ENCODE measurements at regions not wholly inside any gene's neighbourhood (a gene's known extent, or its start where the extent isn't known, plus 50 kb on each side); places are given as distances from the start of the nearest gene placed in this dataset.
"Not testable (repeated sequence)": the region's sequence is repeated elsewhere in the genome, so short reads cannot be mapped to it uniquely, and the experiment has no call there.

DNA sequence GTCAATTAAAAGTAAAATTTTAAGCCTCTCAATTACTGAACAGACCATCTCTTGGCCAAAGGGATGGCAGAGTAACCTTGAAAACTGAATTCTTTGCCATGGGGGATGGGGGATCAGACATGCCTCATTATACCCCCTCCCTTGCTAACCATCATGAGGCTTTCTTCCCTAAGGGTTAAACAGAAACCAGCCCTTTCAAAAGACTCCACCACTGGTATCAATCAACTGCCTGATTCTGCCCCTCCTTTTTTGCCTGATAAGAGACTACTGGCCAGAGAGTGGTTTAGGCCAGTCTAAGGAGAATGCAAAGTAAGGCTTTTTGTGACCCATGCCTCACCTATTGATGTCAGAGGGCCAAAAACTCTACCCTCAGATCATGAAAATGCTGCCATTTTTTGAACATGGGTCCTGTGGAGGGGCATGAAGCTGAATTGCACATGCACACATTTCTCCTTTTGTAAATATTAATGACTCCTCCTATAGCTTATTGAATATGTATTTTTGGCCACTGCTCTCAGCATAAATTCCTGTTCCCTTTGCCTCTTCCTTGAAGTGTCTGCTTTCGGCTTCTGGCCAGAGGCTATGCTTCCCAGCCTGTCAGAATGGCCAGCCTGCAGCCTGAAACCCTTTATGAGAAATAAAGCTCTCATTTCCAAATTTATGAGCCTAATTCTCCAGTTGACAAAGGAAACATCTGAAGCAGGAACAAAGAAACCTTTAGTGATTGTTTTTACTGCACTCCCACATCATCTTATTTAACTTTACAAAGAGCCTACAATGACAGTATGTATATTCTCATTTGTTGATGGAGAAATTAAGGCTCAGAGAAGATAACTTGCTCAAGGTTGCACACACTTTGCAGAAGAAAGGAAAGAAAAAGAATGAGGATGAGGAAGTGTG is 270.7 kb upstream of the CELF4 start:
- DNase-seq (ENCODE audit: low read depth), result no peak

DNA sequence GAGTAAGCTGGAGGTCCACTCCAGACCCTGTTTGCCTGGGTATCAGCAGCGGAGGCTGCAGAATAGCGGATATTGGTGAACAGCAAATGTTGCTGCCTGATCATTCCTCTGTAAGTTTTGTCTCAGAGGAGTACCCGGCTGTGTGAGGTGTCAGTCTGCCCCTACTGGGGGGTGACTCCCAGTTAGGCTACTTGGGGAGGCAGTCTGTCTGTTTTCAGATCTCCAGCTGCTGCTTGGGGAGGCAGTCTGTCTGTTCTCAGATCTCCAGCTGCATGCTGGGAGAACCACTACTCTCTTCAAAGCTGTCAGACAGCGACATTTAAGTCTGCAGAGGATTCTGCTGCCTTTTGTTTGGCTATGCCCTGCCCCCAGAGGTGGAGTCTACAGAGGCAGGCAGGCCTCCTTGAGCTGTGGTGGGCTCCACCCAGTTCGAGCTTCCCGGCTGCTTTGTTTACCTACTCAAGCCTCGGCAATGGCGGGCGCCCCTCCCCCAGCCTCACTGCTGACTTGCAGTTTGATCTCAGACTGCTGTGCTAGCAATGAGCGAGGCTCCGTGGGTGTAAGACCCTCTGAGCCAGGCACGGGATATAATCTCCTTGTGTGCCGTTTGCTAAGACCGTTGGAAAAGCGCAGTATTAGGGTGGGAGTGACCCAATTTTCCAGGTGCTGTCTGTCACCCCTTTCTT is 266.6 kb upstream of the CELF4 start:
- DNase-seq (ENCODE audit: low read depth), result not testable (repeated sequence)

DNA sequence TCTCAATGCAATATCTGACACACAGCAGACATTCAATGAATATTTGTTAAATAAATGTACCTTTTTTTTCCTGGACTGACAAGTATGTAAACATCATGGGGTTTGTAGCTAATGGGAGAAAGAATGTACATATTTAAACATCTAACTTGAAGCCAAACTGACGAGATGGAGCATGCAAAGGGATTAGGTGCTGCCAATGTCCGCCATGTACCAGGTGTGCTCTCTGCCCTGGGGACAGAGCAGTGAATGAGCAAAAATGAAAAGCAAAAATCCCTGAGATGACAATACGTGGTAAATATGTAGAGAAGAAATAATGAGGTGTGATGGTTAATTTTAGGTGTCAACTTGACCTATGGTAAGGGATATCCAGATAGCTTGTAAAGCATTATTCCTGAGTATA is 247.4 kb upstream of the CELF4 start:
- DNase-seq (ENCODE audit: low read depth), result no peak

DNA sequence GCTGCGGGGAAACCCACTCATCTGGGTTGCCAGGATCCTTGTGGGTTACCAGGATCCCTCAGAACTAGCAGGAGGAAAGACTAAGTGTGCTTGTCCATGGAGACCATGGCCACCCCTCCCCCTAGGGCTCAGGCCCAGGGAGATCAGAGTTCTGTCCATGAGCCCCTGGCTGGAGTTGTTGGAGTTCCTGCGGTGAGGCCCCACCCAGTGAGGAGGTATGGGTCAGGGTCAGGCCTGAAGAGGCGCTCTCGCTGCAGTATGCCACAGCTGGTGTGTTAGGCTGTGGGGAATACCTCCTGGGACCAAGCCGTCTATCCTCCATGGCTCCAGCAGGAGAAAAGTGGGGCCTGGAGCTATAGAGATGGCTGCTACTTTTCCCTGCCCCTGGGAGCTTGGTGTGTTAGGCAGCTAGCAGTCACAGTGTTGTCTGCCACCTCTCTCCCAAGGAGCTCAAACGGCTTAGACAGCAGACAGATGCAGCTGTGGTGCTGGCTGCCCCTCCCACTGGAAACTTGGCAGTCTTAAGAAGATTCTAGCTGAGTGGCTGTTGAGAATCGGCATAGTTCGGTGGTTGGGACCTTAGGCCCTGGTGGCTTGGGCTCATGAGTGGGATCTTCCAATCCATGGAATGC is 240.3 kb upstream of the CELF4 start:
- DNase-seq (ENCODE audit: low read depth), result no peak

DNA sequence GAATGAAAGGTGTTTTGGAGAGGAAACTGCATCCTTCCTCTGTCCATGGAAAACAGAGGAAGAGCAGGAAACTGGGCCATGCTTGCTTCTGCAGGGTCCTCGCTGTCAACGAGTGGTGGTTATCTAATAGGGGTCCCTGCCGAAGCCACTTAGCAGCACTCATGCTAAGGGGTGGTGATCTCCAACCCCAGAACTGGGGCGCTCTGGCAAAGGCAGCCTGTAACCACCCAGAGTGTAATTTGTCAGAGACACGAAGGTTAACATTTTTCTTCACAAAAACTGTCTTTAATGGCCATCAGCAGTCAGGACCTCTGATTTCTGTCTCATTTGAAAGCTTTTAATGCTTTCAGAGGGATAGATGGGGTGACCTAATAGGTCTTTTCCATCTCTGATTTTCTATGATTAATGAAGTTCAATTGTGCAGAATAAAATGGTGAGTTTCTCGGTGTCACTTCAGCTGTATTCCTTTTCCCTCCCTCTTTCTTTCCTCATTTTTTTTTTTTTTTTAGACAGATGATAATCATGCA is 231.3 kb upstream of the CELF4 start:
- DNase-seq (ENCODE audit: low read depth), result no peak

DNA sequence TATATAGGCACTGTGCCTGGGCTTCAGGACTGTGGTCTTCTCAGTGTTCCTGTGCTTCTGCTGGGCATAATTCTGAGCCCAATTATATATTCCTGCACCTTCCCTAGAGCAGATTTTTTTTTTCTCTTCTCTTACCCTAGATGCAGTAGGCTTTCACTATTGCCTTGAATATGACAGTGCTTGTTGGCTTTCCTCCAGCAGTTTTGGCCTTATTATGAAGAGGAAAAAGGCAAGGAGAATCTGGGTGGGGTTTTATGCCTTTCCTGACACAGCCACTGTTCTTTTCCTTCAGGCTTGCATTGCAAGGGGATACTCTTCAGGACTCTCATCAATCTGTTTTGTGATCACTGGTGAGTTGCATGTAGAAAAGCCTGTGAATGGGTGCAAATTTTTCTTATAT is 221.9 kb upstream of the CELF4 start:
- DNase-seq (ENCODE audit: low read depth), result no peak

DNA sequence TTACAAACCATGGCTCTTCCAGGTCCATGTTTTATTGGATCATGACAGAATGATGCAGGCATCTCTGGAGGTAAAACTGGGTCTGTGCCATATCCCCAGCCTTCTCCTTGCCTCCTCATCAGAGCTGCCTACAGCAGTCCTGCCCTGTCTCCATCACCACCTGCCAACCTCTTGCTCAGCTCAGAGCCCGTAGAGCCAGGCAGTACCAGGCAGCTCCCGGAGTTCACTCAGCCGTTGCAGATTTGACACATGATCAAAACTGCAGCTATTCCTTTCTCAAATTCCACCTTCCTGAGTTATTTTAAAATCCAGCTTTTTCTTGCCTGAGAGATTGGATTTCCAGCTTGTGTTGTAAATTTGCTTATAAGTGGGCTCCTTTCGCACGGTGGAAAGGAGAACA is 218.2 kb upstream of the CELF4 start:
- DNase-seq (ENCODE audit: low read depth), result no peak

DNA sequence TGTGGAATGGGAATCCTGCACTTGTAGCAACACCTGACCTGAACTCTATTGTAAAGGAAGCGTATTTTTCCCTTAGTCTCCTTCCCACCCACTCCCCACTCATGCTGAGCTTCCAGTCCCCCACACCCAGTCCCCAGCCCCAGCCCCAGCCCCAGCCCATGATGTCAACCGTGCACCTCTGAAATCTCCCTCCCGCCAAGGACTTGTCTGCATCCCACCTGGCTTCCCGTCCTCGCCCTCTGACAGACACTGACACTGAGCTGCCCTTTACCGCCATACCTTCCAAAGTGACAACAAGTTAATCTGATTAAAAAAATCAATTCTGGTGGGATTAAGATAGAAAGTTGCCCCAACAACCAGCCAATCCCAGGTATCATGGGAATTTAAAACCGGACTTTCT is 213.6 kb upstream of the CELF4 start:
- no peak for DNase-seq (ENCODE audit: low read depth)

DNA sequence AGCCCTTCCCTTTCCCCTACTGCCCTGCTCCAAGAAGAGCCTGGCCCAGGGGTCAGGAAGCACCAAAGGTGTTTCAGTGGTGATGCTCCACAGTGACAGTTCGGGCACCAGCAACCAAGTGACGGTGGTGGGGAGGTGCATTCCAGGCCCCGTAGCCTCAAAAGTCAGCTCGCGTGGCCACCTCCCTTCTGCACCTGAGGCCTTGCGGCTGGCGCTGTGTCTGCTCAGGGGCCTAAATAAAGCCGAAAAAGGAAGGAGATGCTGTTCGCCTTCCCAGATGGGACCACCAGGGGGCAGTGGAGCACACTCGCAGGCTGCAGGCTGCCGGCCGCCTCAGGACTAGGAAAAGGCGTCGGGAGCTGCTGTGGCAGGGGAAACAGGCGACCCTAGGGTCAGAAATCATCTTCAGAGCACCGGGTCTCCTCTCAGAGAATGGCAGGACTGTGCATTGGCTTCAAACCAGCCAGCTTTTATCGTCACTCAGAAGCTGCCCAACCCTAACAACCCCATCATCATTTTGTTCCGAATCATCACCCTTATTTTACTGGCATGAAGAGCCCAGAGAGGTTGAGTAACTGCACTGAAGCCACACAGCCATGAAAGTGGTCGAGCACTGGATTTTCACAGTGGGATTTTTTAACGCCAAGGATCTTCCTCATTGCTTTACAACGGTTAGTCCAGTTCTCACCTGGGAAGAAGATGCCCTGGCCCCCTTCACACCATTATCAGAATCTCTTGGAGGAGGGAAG is 213.0 kb upstream of the CELF4 start:
- no peak for DNase-seq (ENCODE audit: low read depth)

DNA sequence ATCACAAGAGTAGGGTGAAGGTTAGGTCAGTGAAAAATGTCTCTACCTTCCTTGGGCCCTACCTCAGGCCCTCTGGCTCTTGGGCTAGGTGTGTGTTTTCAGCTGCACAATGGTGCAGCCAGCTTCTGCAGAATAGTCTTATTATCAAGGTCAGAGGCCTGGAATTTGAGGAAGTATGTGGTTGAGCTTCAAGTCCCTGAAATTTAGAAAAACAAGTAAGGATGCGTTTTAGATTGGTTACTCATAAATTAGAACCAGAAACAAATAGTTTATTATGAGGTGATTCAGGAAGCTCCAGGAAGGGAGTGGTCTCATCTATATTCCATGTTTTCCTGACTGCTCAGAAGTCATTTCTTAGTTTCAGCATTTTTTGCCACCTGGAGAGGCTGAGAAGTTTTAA is 204.2 kb upstream of the CELF4 start:
- DNase-seq (ENCODE audit: low read depth), result no peak

DNA sequence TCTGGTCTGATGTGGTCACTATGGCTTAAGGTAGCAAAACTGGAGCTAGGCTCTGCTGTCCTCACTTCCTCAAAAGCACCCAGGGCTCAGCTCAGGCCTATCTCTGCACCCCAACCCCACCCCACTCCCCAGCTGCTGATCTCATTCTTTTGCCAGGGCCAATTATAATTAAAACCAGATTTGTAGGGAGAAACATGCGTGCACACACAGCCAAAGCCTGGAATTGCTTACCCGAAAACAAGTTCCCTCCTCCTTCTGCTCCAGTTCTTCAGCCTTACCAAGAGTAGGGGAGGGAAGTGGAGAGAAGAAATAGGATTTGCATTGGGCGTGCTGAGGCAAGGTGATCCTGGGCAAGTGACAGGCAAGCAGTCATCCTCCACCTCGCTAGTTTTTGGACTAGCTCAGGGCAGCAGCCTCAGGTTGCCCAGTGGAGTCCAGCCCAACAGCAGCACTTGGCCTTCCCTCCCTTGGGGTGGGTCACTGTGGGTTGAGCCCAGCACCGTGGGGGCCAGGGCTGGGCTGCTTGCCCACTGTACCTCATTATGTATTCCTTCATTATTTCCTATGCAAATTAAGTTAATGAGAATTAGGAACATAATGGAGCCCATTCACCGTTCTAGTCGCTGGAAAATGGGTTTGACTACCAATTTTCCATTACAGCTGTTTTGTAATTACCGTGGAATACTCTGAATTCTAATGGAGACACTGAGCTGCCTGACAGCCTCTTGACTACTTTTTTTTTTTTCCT is 199.1 kb upstream of the CELF4 start:
- no peak for DNase-seq (ENCODE audit: low read depth)

DNA sequence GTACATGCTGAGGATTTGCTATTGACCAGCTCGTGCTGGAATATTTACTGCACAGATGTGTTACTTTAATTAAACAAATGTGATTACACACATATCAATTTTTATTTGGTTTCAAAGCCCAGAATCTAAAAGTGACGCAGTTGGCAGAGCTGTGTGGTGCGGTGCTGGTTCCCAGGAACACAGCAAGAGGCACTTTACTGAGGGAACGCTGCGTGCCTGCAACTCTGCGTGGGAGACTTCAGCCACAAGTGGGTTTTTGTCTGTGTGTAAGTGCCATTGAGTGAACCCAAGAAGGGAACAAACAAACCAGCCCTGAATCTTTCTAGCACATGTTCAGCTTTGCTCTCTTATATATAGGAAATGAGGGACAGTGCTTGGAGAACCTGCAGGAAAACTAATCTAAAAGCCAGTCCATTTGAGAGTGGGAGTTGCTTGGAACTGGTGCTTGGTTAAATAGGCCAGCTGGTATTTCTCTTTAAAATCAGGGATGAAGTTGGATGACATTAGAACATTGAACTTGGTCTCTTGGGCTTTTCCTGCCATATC is 196.6 kb upstream of the CELF4 start:
- no peak for DNase-seq (ENCODE audit: low read depth)

DNA sequence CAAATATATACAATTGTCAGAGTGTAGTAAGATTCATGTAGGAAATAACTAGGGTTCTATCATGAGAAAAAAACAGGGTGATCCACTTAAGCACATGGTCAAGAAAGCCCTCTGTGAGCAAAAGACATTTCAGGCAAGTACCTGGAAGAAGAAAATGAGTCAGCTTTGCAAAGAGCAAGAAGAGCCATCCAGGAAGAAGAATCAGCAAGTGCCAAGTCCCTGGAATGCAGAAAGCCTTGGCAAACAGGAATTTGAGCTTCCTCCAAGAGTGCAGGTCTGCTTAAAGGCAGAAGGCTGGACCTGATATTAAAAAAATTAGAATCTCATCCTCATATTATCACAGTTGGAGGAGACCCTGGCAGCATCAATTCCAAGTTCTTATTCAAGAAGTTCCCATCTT is 188.5 kb upstream of the CELF4 start:
- DNase-seq (ENCODE audit: low read depth), result no peak

DNA sequence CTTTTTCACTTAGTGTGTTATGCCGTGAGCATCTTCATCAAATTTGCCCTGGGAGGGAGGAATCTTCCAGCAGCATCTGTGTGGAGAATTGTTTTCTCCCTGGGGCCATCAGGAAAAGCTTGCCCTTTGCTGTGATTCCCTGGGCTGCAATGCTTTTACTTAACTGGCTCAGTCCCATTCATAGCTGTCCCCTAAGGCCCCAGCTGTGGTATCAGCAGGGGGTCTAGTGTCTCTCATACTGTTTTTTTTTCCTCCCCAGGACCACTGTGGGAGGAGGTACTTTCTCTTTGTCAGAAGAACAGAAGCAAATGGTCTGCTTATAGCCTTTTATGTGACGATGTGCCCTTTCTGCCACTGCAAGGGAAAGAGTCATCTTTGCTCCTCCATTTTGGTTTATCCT is 176.8 kb upstream of the CELF4 start:
- DNase-seq (ENCODE audit: low read depth), result no peak

DNA sequence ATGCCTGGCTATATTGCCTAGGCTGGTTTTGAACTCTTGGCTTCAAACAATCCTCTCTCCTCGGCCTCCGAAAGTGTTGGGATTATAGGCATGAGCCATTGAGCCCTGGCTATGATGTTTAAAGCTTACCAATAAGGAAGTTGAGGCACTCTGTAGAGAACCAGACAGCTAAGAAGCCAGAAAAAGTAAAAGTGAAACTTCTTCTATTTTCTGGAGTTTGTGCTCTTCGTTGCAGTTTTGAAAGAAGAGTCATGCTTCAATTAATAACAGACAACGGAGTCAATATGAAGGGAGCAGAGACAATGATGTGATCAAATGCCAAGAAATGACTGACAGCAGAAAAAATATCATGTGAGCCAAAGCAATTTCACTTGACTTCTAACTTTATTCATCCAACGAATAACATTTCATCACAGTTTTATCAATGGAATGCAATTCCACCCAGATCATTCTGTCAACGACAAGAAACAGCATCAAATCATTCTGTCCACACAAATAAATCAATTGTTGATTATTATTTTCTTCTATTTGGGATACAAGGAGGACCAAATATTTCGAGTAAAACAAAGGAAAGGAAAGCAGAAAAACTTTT is 175.5 kb upstream of the CELF4 start:
- no peak for DNase-seq (ENCODE audit: low read depth)

DNA sequence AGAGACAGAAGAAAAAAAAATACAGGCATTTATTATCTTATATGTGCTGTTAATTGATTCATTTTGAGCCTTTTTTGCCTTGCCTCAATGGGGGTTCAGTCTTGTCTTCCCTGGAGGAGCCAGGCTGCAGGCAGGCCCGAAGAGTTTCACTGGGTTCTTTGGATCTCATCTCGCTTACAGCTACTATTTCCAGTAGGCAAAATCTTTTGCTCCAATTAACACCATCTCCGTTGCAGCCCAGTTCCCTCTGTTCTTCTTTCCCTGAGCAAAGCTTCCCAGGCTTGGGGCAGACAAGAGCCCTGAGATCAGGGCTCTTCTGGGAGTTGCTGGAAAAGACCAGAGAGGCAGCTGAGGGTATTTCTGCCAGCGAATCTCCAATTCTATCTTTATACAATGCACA is 168.8 kb upstream of the CELF4 start:
- no peak for DNase-seq (ENCODE audit: low read depth)

DNA sequence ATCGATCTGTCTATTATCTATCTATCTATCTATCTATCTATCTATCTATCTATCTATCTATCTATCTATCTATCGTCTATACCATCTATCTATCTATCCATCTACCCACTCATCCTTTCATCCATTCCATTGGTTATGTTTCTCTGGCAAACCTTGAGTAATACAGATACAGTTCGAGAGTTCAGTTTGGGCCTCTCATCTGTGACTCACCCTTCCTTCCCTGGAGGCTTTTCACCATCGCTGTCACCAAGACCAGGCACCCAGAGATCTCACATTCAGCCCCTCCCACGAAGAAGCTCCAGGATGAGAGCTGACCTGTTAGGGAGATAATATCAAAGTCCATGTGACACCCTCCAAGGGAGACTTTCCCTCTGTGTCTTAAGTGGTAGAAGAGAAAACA is 164.1 kb upstream of the CELF4 start:
- DNase-seq (ENCODE audit: low read depth), result no peak

DNA sequence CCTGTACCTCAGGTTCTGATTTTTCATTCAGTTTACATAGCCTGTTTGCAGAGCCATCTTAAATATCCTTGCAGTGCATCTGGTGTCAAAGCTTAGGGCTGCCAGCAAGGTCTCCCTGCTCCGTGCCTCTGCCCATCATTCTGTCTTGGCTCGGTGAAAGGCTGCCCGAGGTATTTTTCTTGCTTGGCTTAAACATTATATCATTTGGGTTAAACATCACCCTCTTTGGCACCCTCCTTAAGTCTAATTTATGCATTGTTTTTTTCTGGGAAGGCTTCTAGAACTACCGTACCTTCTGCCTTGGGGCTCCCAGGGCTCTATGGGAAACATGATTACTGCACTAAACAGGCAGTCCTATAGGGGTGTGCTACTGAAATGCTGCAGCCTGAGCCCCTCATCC is 158.6 kb upstream of the CELF4 start:
- DNase-seq (ENCODE audit: low read depth), result no peak

DNA sequence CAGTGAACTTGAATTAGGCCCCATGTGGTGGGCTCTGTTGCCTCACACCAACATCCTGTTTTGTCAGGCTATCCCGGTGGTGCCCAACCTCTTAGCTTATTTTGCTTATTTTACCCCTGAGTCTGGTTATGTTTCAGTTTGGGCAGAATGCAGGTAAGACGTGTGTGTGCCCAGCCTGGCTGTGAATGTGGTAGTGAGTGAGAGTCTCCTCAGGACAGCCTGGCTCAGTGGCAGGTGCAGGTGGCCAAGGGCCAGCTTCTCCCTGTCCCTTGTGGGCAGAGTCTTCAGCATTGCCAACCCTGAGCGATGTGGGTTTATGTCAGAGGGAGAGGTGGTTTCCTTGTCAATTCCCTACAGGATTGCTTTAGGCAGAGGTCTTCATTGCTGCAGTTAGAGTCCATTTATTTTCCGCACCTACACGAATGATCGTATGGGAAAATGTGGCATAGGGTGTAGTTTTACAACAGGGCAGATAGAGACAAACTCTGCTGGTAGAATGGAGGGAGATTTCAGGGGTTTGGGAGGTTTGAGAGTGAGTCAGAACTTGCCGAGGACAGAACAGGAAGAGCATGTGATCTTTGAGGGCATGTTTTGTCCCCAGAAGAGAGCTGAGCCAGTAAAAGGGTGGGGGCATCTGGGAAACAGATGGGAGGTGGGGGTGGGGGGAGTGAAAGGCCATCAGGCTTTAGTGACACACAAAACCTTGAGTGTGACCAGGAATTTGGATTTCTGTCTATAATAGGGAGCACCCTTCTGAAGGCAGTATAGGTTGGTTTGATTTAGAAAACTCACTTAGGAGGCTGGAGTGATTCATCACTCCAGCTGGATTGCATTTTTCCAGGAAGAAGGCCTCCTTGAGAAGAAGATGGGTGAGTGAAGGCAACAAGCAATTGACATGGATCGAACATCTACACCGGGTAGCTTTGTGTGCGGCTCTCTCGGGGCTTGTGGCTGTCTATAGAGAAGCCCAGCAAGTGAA is 156.2 kb upstream of the CELF4 start:
- DNase-seq (ENCODE audit: low read depth), result no peak

DNA sequence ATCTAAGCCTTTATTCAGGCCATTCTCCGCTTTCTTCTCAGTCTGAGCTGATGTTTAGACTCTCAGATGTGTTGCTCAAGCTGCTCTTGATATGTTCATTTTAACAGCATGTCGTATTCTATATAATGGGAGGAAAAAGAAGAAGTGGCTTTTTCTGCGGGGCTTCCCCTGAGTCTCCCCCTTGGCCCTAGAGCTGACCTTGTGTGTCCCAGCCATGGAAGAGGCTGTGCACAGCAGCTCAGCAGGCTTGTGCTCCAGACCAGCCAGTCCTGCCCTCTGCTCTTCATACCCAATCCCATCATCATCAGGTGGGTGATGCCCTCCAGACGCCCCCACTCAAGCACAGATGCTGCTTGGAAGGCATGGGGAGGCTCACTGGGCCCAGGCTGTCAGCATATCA is 155.1 kb upstream of the CELF4 start:
- no peak for DNase-seq (ENCODE audit: low read depth)

All from stimulated activated CD4-positive, alpha-beta T cell treated with anti-CD3 and anti-CD28 coated beads, Interleukin-2, amount 100 ng/mL, for 4 hours (primary cell).